ENCODE measurements at regions not wholly inside any gene's neighbourhood (a gene's known extent, or its start where the extent isn't known, plus 50 kb on each side); places are given as distances from the start of the nearest gene placed in this dataset.
"Not testable (repeated sequence)": the region's sequence is repeated elsewhere in the genome, so short reads cannot be mapped to it uniquely, and the experiment has no call there.

GRCh38 chr1:30444850-30445249 is 278.5 kb downstream of the MATN1 start:
- Histone ChIP-seq H3K4me1 (no peaks in the 10 kb centered on the region), H3K4me2 (no peak overlapping the region), H3K27ac (no peak overlapping the region), H3K9me3 (no peaks in the 10 kb centered on the region), H3K4me3 (no peak overlapping the region)
- ChIA-PET CTCF (no interaction called here), POLR2A (no interaction called here)
- TF ChIP-seq E2F6 (IDR thresholded peaks at IDR 0.05; ENCODE audit: borderline replicate concordance, low read depth) (no peak), HOXB13 (CRISPR knock-in tag; IDR thresholded peaks at IDR 0.05; ENCODE audit: low read depth) (no peak), CBX2 (IDR thresholded peaks at IDR 0.05; ENCODE audit: borderline replicate concordance, low read depth) (no peak), REST (IDR thresholded peaks at IDR 0.05) (no peak), RCOR1 (IDR thresholded peaks at IDR 0.05; ENCODE audit: low read depth, low read length) (no peak), POLR2A (IDR thresholded peaks at IDR 0.05; ENCODE audit: low read length) (no peak), RFX5 (IDR thresholded peaks at IDR 0.05) (no peak), HOXA7 (CRISPR knock-in tag; IDR thresholded peaks at IDR 0.05) (no peak), ATOH8 (CRISPR knock-in tag; IDR thresholded peaks at IDR 0.05; ENCODE audit: low read depth) (no peak), SREBF2 (IDR thresholded peaks at IDR 0.05) (no peak), FOSL2 (IDR thresholded peaks at IDR 0.05) (no peak), FOSL2 (CRISPR knock-in tag; IDR thresholded peaks at IDR 0.05) (no peak), KDM5A (IDR thresholded peaks at IDR 0.05) (no peak), USF2 (IDR thresholded peaks at IDR 0.05) (no peak), FOXS1 (CRISPR knock-in tag; IDR thresholded peaks at IDR 0.05) (no peak), TFCP2L1 (CRISPR knock-in tag; IDR thresholded peaks at IDR 0.05) (no peak), ESRRA (IDR thresholded peaks at IDR 0.05; ENCODE audit: borderline replicate concordance, low read length) (no peak)
- FAIRE-seq (no peak), ATAC-seq (no peak), DNase-seq (ENCODE audit: low read depth in 1 of 2, low spot score in 1 of 2) (no peak)
- 0% methylated on average over 2 of the region's 2 CpGs for WGBS (ENCODE audit: missing lambda C conversion rate)

GRCh38 chr1:30444401-30444800 is 279.0 kb downstream of the MATN1 start:
- TF ChIP-seq REST (IDR thresholded peaks at IDR 0.05) (no peak), NR3C1 (IDR thresholded peaks at IDR 0.05) (no peak), EHF (CRISPR knock-in tag; IDR thresholded peaks at IDR 0.05) (no peak), RARB (CRISPR knock-in tag; IDR thresholded peaks at IDR 0.05) (no peak), PBX3 (IDR thresholded peaks at IDR 0.05) (no peak), TFCP2L1 (CRISPR knock-in tag; IDR thresholded peaks at IDR 0.05) (no peak), SMC3 (IDR thresholded peaks at IDR 0.05) (no peak), HEYL (CRISPR knock-in tag; IDR thresholded peaks at IDR 0.05) (no peak), MYC (IDR thresholded peaks at IDR 0.05; ENCODE audit: borderline replicate concordance, low read length) (no peak), CBX2 (IDR thresholded peaks at IDR 0.05; ENCODE audit: borderline replicate concordance, low read depth) (no peak), CEBPB (IDR thresholded peaks at IDR 0.05) (no peak)
- Histone ChIP-seq H3K27ac (no peak overlapping the region), H3K4me1 (no peaks in the 10 kb centered on the region), H3K4me2 (no peak overlapping the region), H3K9me3 (no peaks in the 10 kb centered on the region), H3K4me3 (no peak overlapping the region)
- FAIRE-seq (no peak), ATAC-seq (no peak), DNase-seq (ENCODE audit: low read depth in 1 of 2, low spot score in 1 of 2) (no peak)
- WGBS (ENCODE audit: missing lambda C conversion rate), result 18% methylated on average over 1 of the region's 1 CpG
- CTCF ChIA-PET, result no interaction called here
- POLR2A ChIA-PET, result no interaction called here

- CTCF ChIA-PET; DNase-seq (ENCODE audit: low read depth in 1 of 2, low spot score in 1 of 2); H3K4me1 ChIP-seq; ATAC-seq; POLR2A ChIA-PET; H3K4me3 ChIP-seq; H3K9me3 ChIP-seq; H3K27ac ChIP-seq; FAIRE-seq; H3K4me2 ChIP-seq: not testable (repeated sequence)
- 23% methylated on average over 6 of the region's 9 CpGs for WGBS (ENCODE audit: missing lambda C conversion rate)
Measured at GRCh38 chr1:30438274-30438673, 285.1 kb downstream of the MATN1 start.
